GM19468 (cell line): ENCODE measurements at regions not wholly inside any gene's neighbourhood (a gene's known extent, or its start where the extent isn't known, plus 50 kb on each side); places are given as distances from the start of the nearest gene placed in this dataset.
"Not testable (repeated sequence)": the region's sequence is repeated elsewhere in the genome, so short reads cannot be mapped to it uniquely, and the experiment has no call there.

Experiments
- ATAC-seq: cut with Tn5 transposase; IDR thresholded peaks from one replicate; pipeline ENCODE4 v1.9.1; 2021; ENCODE audit warnings: mild to moderate bottlenecking, moderate library complexity, moderate number of reproducible peaks; ENCODE audit not compliant: unreplicated experiment; ENCODE audit errors: extremely low read depth

GRCh38 chr1:222021129-222021528 is 279.2 kb upstream of the DUSP10 start:
- ATAC-seq: no peak

- no peak for ATAC-seq
These were observed 278.7 kb upstream of the DUSP10 start for GRCh38 chr1:222020553-222020952.

- ATAC-seq: no peak
These were observed 277.1 kb upstream of the DUSP10 start for GRCh38 chr1:222019029-222019428.

- ATAC-seq: no peak
These were observed 276.2 kb upstream of the DUSP10 start for GRCh38 chr1:222018041-222018440.

- no peak for ATAC-seq
These were observed 273.8 kb upstream of the DUSP10 start for GRCh38 chr1:222015686-222016085.

GRCh38 chr1:222014001-222014400 is 272.1 kb upstream of the DUSP10 start:
- no peak for ATAC-seq

- no peak for ATAC-seq
These were observed 270.9 kb upstream of the DUSP10 start for GRCh38 chr1:222012816-222013215.

GRCh38 chr1:222010306-222010705 is 268.4 kb upstream of the DUSP10 start:
- ATAC-seq: no peak

- no peak for ATAC-seq
These were observed 267.3 kb upstream of the DUSP10 start for GRCh38 chr1:222009105-222009730.

- no peak for ATAC-seq
These were observed 264.8 kb upstream of the DUSP10 start for GRCh38 chr1:222006715-222007114.

- ATAC-seq: no peak
These were observed 262.9 kb upstream of the DUSP10 start for GRCh38 chr1:222004784-222005183.

GRCh38 chr1:222004034-222004433 is 262.1 kb upstream of the DUSP10 start:
- ATAC-seq: no peak

- ATAC-seq: no peak
These were observed 260.6 kb upstream of the DUSP10 start for GRCh38 chr1:222002503-222002902.

GRCh38 chr1:222000131-222000530 is 258.2 kb upstream of the DUSP10 start:
- ATAC-seq: no peak

GRCh38 chr1:221998781-221999180 is 256.9 kb upstream of the DUSP10 start:
- no peak for ATAC-seq

GRCh38 chr1:221998186-221998612 is 256.3 kb upstream of the DUSP10 start:
- ATAC-seq: no peak

GRCh38 chr1:221997012-221997411 is 255.1 kb upstream of the DUSP10 start:
- not testable (repeated sequence) for ATAC-seq

- no peak for ATAC-seq
These were observed 253.1 kb upstream of the DUSP10 start for GRCh38 chr1:221994939-221995338.

GRCh38 chr1:221994274-221994698 is 252.4 kb upstream of the DUSP10 start:
- no peak for ATAC-seq

GRCh38 chr1:221993444-221993948 is 251.6 kb upstream of the DUSP10 start:
- ATAC-seq: no peak

GRCh38 chr1:221992427-221992826 is 250.5 kb upstream of the DUSP10 start:
- peak; percentile 40 for ATAC-seq

- no peak for ATAC-seq
These were observed 249.3 kb upstream of the DUSP10 start for GRCh38 chr1:221991221-221991620.
